Ammon's horn (tissue), 1 donor: ENCODE measurements at regions not wholly inside any gene's neighbourhood (a gene's known extent, or its start where the extent isn't known, plus 50 kb on each side); places are given as distances from the start of the nearest gene placed in this dataset.

ENCODE experiments used
- DNase-seq: peaks from one replicate; pipeline ENCODE4 v3.0.0-alpha.2; 2016; ENCODE audit warnings: low spot score

DNA sequence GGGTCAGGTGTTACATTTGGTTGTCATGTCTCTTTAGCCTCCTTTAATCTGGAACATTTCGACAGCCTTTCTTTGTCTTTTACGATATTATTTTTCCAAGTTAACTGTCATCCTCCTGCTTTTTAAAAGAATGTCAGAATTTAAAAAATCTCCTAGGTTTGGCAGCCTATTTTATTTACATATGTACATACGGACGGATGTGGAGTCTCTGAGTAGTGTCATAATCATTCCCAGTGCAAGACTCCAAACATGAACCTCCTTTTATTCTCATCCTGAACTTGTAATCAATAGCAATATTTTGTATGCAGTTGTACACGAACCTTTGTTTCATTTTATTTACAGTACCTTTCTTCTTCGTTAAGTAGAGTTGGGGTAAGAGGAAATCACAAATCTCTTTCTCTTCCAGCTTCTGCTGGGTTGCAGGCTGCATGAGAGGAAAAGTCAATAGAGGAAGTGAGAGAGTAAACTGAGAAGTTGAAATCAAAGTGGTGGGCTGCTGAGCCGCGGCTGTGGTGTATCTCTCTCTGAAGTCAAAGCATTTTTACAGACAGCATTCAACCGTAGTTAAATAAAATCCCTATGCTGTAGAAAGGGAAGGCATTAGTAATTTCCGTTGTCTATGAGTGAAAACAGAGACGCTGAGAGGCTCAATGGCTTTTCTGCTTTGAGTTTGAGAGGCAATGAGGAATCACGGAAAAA is 53.9 kb upstream of the RPS6KA3 start:
- DNase-seq: peak; percentile 16

DNA sequence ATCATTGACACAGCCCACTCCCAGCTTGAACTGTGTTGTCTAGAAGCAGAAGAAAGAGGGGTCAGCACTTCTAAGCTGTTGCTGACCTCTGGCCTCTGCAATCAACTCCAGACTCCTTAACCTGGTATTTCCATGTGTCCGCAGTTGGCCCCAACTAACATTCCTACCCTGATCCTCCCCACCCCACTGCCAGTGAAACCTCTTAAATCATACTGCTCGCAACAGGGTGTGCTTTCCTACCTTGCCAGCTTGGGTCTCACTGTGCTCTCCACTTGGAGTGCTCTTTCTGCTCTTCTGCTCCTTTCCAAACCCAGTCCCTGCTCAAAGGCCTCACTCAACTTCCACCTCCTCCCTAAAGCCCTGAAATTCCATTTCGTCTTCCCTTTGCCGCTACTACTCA is 52.3 kb upstream of the RPS6KA3 start:
- no peak for DNase-seq

- no peak for DNase-seq
These were observed 51.2 kb upstream of the RPS6KA3 start for GRCh38 chrX:20317873-20318272.
